COLO829 (cell line): ENCODE measurements at regions not wholly inside any gene's neighbourhood (a gene's known extent, or its start where the extent isn't known, plus 50 kb on each side); places are given as distances from the start of the nearest gene placed in this dataset.
"Not testable (repeated sequence)": the region's sequence is repeated elsewhere in the genome, so short reads cannot be mapped to it uniquely, and the experiment has no call there.

Source experiments
- DNase-seq: peaks from one replicate; pipeline ENCODE4 v3.0.0; 2012; ENCODE audit warnings: low spot score

- not testable (repeated sequence) for DNase-seq
Observed at GRCh38 chr1:113305029-113305428, 85.3 kb upstream of the MAGI3 start.

- DNase-seq: no peak
Observed at GRCh38 chr1:113307771-113308445, 82.4 kb upstream of the MAGI3 start.

GRCh38 chr1:113312651-113313050, 77.7 kb upstream of the MAGI3 start:
- DNase-seq: not testable (repeated sequence)

GRCh38 chr1:113314600-113314999, 75.7 kb upstream of the MAGI3 start:
- DNase-seq: no peak

- DNase-seq: no peak
Observed at GRCh38 chr1:113320272-113320671, 70.0 kb upstream of the MAGI3 start.

- DNase-seq: no peak
Observed at GRCh38 chr1:113320972-113321680, 69.2 kb upstream of the MAGI3 start.

GRCh38 chr1:113321771-113322387, 68.4 kb upstream of the MAGI3 start:
- DNase-seq: no peak

- DNase-seq: no peak
Observed at GRCh38 chr1:113322439-113322838, 67.9 kb upstream of the MAGI3 start.

GRCh38 chr1:113325022-113325421, 65.3 kb upstream of the MAGI3 start:
- no peak for DNase-seq

- DNase-seq: no peak
Observed at GRCh38 chr1:113326976-113327375, 63.3 kb upstream of the MAGI3 start.

- no peak for DNase-seq
Observed at GRCh38 chr1:113333056-113333455, 57.3 kb upstream of the MAGI3 start.

GRCh38 chr1:113340038-113340437, 50.3 kb upstream of the MAGI3 start:
- DNase-seq: no peak
